ENCODE measurements at regions not wholly inside any gene's neighbourhood (a gene's known extent, or its start where the extent isn't known, plus 50 kb on each side); places are given as distances from the start of the nearest gene placed in this dataset.

- TF ChIP-seq, protein P1, sequence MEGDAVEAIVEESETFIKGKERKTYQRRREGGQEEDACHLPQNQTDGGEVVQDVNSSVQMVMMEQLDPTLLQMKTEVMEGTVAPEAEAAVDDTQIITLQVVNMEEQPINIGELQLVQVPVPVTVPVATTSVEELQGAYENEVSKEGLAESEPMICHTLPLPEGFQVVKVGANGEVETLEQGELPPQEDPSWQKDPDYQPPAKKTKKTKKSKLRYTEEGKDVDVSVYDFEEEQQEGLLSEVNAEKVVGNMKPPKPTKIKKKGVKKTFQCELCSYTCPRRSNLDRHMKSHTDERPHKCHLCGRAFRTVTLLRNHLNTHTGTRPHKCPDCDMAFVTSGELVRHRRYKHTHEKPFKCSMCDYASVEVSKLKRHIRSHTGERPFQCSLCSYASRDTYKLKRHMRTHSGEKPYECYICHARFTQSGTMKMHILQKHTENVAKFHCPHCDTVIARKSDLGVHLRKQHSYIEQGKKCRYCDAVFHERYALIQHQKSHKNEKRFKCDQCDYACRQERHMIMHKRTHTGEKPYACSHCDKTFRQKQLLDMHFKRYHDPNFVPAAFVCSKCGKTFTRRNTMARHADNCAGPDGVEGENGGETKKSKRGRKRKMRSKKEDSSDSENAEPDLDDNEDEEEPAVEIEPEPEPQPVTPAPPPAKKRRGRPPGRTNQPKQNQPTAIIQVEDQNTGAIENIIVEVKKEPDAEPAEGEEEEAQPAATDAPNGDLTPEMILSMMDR (IDR thresholded peaks at IDR 0.05) = no peak
- no peak for TF ChIP-seq POLR2A (IDR thresholded peaks at IDR 0.05)
These were observed 225.3 kb downstream of the ANAPC10 start for GRCh38 chr4:144872508-144873225.
